Effector memory CD8-positive, alpha-beta T cell (primary cell): ENCODE measurements at regions not wholly inside any gene's neighbourhood (a gene's known extent, or its start where the extent isn't known, plus 50 kb on each side); places are given as distances from the start of the nearest gene placed in this dataset.

Experiments
- ATAC-seq: fragments of 150-1000 bp; cut with Tn5 transposase; replicated peaks from 2 replicates; pipeline ENCODE4 v1.10.0; 2021; ENCODE audit warnings: mild to moderate bottlenecking, moderate library complexity
- DNase-seq, 3 experiments: peaks; one replicate each; pipeline ENCODE4 v3.0.0; 2021
- H3K27ac Mint-ChIP-seq, 2 donors: one replicate each; pipeline ENCODE4 v1.8.0; 2022; ENCODE audit warnings: mild to moderate bottlenecking in 2 of 2, mixed read lengths in 2 of 2, moderate library complexity in 2 of 2
- H3K27me3 Mint-ChIP-seq, 2 donors: one replicate each; pipeline ENCODE4 v1.8.0; 2022; ENCODE audit warnings: mixed read lengths in 2 of 2
- H3K36me3 Mint-ChIP-seq: one replicate; pipeline ENCODE4 v1.8.0; 2022; ENCODE audit warnings: mild to moderate bottlenecking, moderate library complexity, mixed read lengths; ENCODE audit not compliant: insufficient read depth
- H3K4me1 Mint-ChIP-seq, 2 donors: one replicate each; pipeline ENCODE4 v1.8.0; 2022; ENCODE audit warnings: low read depth in 2 of 2, mixed read lengths in 2 of 2
- H3K4me3 Mint-ChIP-seq, 2 donors: one replicate each; pipeline ENCODE4 v1.8.0; 2022; ENCODE audit warnings: mild to moderate bottlenecking in 2 of 2, mixed read lengths in 2 of 2, moderate library complexity in 2 of 2
- H3K9me3 Mint-ChIP-seq, 2 donors: one replicate each; pipeline ENCODE4 v1.8.0; 2022; ENCODE audit warnings: mixed read lengths in 2 of 2

- no peak overlapping the region for H3K27ac Mint-ChIP-seq
- no peak for DNase-seq
- ATAC-seq = no peak
- H3K9me3 Mint-ChIP-seq = no peaks in the 10 kb centered on the region
- no peaks in the 10 kb centered on the region for H3K4me1 Mint-ChIP-seq
- H3K4me3 Mint-ChIP-seq = no peak overlapping the region
- no peaks in the 10 kb centered on the region for H3K36me3 Mint-ChIP-seq
- H3K27me3 Mint-ChIP-seq = peaks cover 13 to 56% of the 10 kb centered on the region in 2 donors
Observed at GRCh38 chr22:49204599-49205482, 622.8 kb downstream of the BRD1 start.

- ATAC-seq = no peak
- no peak overlapping the region for H3K27ac Mint-ChIP-seq
- H3K9me3 Mint-ChIP-seq = no peaks in the 10 kb centered on the region
- no peaks in the 10 kb centered on the region for H3K36me3 Mint-ChIP-seq
- H3K4me1 Mint-ChIP-seq = no peaks in the 10 kb centered on the region
- no peak for DNase-seq
- H3K27me3 Mint-ChIP-seq = peaks cover 13 to 56% of the 10 kb centered on the region in 2 donors
- H3K4me3 Mint-ChIP-seq = no peak overlapping the region
Observed at GRCh38 chr22:49203859-49204598, 623.6 kb downstream of the BRD1 start.

- ATAC-seq (no peak), DNase-seq (no peak)
- Mint-ChIP-seq H3K4me3 (no peak overlapping the region), H3K27me3 (peaks cover 13 to 57% of the 10 kb centered on the region in 2 donors), H3K36me3 (no peaks in the 10 kb centered on the region), H3K4me1 (no peaks in the 10 kb centered on the region), H3K27ac (no peak overlapping the region), H3K9me3 (no peaks in the 10 kb centered on the region)
Observed at GRCh38 chr22:49203091-49203858, 624.4 kb downstream of the BRD1 start.

- ATAC-seq (no peak), DNase-seq (no peak)
- no peaks in the 10 kb centered on the region for H3K9me3 Mint-ChIP-seq
- no peak overlapping the region for H3K27ac Mint-ChIP-seq
- H3K4me3 Mint-ChIP-seq = no peak overlapping the region
- peaks cover 13 to 68% of the 10 kb centered on the region in 2 donors for H3K27me3 Mint-ChIP-seq
- no peaks in the 10 kb centered on the region for H3K4me1 Mint-ChIP-seq
- H3K36me3 Mint-ChIP-seq = no peaks in the 10 kb centered on the region
Observed at GRCh38 chr22:49202226-49202625, 625.4 kb downstream of the BRD1 start.

- DNase-seq = no peak
- Mint-ChIP-seq H3K36me3 (peaks cover under 1% of the 10 kb centered on the region), H3K27me3 (peaks cover 9 to 62% of the 10 kb centered on the region in 2 donors), H3K27ac (no peak overlapping the region), H3K4me1 (no peaks in the 10 kb centered on the region), H3K4me3 (no peak overlapping the region), H3K9me3 (no peaks in the 10 kb centered on the region)
- no peak for ATAC-seq
Observed at GRCh38 chr22:49201046-49201970, 626.4 kb downstream of the BRD1 start.

- ATAC-seq = no peak
- H3K27me3 Mint-ChIP-seq = peaks cover 7 to 55% of the 10 kb centered on the region in 2 donors
- H3K27ac Mint-ChIP-seq = no peak overlapping the region
- H3K4me3 Mint-ChIP-seq = no peak overlapping the region
- no peaks in the 10 kb centered on the region for H3K9me3 Mint-ChIP-seq
- DNase-seq = no peak
- peaks cover 3% of the 10 kb centered on the region for H3K36me3 Mint-ChIP-seq
- H3K4me1 Mint-ChIP-seq = no peaks in the 10 kb centered on the region
Observed at GRCh38 chr22:49199224-49199623, 628.4 kb downstream of the BRD1 start.

- no peak overlapping the region for H3K27ac Mint-ChIP-seq
- DNase-seq = no peak
- no peaks in the 10 kb centered on the region for H3K9me3 Mint-ChIP-seq
- H3K4me1 Mint-ChIP-seq = no peaks in the 10 kb centered on the region
- no peak for ATAC-seq
- H3K36me3 Mint-ChIP-seq = peaks cover 3% of the 10 kb centered on the region
- H3K27me3 Mint-ChIP-seq = peaks cover 4 to 52% of the 10 kb centered on the region in 2 donors
- no peak overlapping the region for H3K4me3 Mint-ChIP-seq
Observed at GRCh38 chr22:49198705-49199084, 629.0 kb downstream of the BRD1 start.

- H3K9me3 Mint-ChIP-seq = no peaks in the 10 kb centered on the region
- DNase-seq (no peak), ATAC-seq (no peak)
- no peak overlapping the region for H3K4me3 Mint-ChIP-seq
- peaks cover 3% of the 10 kb centered on the region for H3K36me3 Mint-ChIP-seq
- H3K27me3 Mint-ChIP-seq = peaks cover 0 to 47% of the 10 kb centered on the region in 2 donors
- H3K4me1 Mint-ChIP-seq = no peaks in the 10 kb centered on the region
- no peak overlapping the region for H3K27ac Mint-ChIP-seq
Observed at GRCh38 chr22:49197986-49198704, 629.5 kb downstream of the BRD1 start.

- no peaks in the 10 kb centered on the region for H3K9me3 Mint-ChIP-seq
- H3K4me3 Mint-ChIP-seq = no peak overlapping the region
- H3K27me3 Mint-ChIP-seq = peaks cover 0 to 50% of the 10 kb centered on the region in 2 donors
- ATAC-seq (no peak), DNase-seq (no peak)
- H3K4me1 Mint-ChIP-seq = no peaks in the 10 kb centered on the region
- H3K36me3 Mint-ChIP-seq = peaks cover 3% of the 10 kb centered on the region
- no peak overlapping the region for H3K27ac Mint-ChIP-seq
Observed at GRCh38 chr22:49197505-49197904, 630.2 kb downstream of the BRD1 start.

- no peak overlapping the region for H3K4me3 Mint-ChIP-seq
- DNase-seq = no peak
- ATAC-seq = no peak
- no peaks in the 10 kb centered on the region for H3K9me3 Mint-ChIP-seq
- no peaks in the 10 kb centered on the region for H3K4me1 Mint-ChIP-seq
- H3K36me3 Mint-ChIP-seq = peaks cover 3% of the 10 kb centered on the region
- H3K27me3 Mint-ChIP-seq = peaks cover 0 to 60% of the 10 kb centered on the region in 2 donors
- H3K27ac Mint-ChIP-seq = no peak overlapping the region
Observed at GRCh38 chr22:49196046-49196511, 631.6 kb downstream of the BRD1 start.

- peaks cover under 1 to 62% of the 10 kb centered on the region in 2 donors for H3K27me3 Mint-ChIP-seq
- ATAC-seq = no peak
Observed at GRCh38 chr22:49195636-49196035, 632.0 kb downstream of the BRD1 start.

GRCh38 chr22:49193901-49194465 lies 633.7 kb downstream of the BRD1 start:
- DNase-seq (no peak), ATAC-seq (no peak)
- H3K27me3 Mint-ChIP-seq = peaks cover 10 to 69% of the 10 kb centered on the region in 2 donors
- no peaks in the 10 kb centered on the region for H3K9me3 Mint-ChIP-seq
- H3K4me1 Mint-ChIP-seq = no peaks in the 10 kb centered on the region
- H3K27ac Mint-ChIP-seq = no peak overlapping the region
- H3K4me3 Mint-ChIP-seq = no peak overlapping the region
- peaks cover 3% of the 10 kb centered on the region for H3K36me3 Mint-ChIP-seq

More at GRCh38 chr22:49195636-49196035, 632.0 kb downstream of the BRD1 start:
- no peaks in the 10 kb centered on the region for H3K4me1 Mint-ChIP-seq
- H3K27ac Mint-ChIP-seq = no peak overlapping the region
- peaks cover 3% of the 10 kb centered on the region for H3K36me3 Mint-ChIP-seq
- DNase-seq = no peak
- H3K4me3 Mint-ChIP-seq = no peak overlapping the region
- H3K9me3 Mint-ChIP-seq = no peaks in the 10 kb centered on the region
